ENCODE measurements at regions not wholly inside any gene's neighbourhood (a gene's known extent, or its start where the extent isn't known, plus 50 kb on each side); places are given as distances from the start of the nearest gene placed in this dataset.

DNA sequence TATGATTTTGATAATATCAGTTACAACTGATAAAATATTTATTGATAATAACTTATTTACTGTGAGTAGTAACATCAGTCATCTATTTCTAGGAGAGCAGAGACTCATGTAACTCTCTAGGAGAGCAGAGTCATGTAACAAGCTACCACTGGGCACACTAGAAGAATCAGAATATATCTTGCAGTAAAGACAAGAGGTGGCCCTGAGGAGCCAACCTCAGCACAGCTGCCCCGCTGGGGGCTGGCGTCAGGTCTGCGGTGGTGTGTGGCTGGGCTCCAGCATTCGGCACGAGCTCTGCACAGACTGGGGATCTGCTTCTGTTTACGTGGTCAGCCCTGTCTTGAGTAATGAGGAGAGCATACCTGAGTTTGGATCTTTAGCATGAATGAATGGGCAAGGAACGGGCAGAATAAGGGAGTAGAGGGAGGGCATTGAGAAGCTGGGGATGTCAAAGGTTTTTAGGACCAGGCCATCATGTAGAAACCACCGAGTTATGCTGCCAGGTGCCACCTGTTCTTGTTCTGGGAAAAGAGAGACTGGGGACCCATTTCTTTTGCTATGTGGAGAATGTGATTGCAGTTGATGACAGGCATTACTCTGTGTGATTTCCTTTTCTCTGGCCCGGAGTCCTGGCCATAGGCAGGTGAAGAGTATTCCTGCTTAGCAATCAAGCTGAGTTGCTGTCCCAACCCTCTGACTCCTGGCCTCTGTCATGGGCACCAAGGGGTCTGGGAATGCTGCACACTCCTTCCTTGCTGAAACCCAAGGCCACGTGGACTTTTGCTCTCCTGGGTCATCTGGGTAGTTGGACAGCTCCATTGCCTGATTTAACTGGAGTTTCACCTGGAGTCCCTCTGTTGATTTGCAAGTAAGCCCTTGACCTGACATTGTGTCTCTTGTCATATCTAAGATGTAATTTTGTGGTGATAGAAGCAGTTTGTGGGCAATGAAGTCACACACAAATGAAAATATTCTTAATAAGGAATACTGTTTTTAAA is 50.9 kb upstream of the HEPHL1 start:
- TF ChIP-seq, protein P1, sequence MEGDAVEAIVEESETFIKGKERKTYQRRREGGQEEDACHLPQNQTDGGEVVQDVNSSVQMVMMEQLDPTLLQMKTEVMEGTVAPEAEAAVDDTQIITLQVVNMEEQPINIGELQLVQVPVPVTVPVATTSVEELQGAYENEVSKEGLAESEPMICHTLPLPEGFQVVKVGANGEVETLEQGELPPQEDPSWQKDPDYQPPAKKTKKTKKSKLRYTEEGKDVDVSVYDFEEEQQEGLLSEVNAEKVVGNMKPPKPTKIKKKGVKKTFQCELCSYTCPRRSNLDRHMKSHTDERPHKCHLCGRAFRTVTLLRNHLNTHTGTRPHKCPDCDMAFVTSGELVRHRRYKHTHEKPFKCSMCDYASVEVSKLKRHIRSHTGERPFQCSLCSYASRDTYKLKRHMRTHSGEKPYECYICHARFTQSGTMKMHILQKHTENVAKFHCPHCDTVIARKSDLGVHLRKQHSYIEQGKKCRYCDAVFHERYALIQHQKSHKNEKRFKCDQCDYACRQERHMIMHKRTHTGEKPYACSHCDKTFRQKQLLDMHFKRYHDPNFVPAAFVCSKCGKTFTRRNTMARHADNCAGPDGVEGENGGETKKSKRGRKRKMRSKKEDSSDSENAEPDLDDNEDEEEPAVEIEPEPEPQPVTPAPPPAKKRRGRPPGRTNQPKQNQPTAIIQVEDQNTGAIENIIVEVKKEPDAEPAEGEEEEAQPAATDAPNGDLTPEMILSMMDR (IDR thresholded peaks at IDR 0.05), result no peak
- TF ChIP-seq EZH2 (IDR thresholded peaks at IDR 0.05; ENCODE audit: borderline replicate concordance, insufficient read depth, low read depth, low read length, poor library complexity, severe bottlenecking), result no peak

All from B cell (primary cell).